HG03469 (cell line): ENCODE measurements at regions not wholly inside any gene's neighbourhood (a gene's known extent, or its start where the extent isn't known, plus 50 kb on each side); places are given as distances from the start of the nearest gene placed in this dataset.
"Not testable (repeated sequence)": the region's sequence is repeated elsewhere in the genome, so short reads cannot be mapped to it uniquely, and the experiment has no call there.

ENCODE experiments used
- ATAC-seq: cut with Tn5 transposase; IDR thresholded peaks from one replicate; pipeline ENCODE4 v1.9.1; 2021; ENCODE audit warnings: mild to moderate bottlenecking, moderate library complexity, moderate number of reproducible peaks; ENCODE audit not compliant: unreplicated experiment

GRCh38 chr7:39758234-39758970, 135.0 kb downstream of the RALA start:
- ATAC-seq, result no peak

- ATAC-seq, result no peak
These were observed 138.1 kb downstream of the RALA start for GRCh38 chr7:39761449-39761848.

- ATAC-seq, result not testable (repeated sequence)
These were observed 139.1 kb downstream of the RALA start for GRCh38 chr7:39762466-39762865.

- not testable (repeated sequence) for ATAC-seq
These were observed 139.5 kb downstream of the RALA start for GRCh38 chr7:39762881-39763280.

GRCh38 chr7:39765833-39766232, 142.5 kb downstream of the RALA start:
- ATAC-seq, result not testable (repeated sequence)

GRCh38 chr7:39768439-39768838, 145.1 kb downstream of the RALA start:
- ATAC-seq, result not testable (repeated sequence)

GRCh38 chr7:39774341-39774851, 151.0 kb downstream of the RALA start:
- not testable (repeated sequence) for ATAC-seq

- ATAC-seq, result not testable (repeated sequence)
These were observed 158.2 kb downstream of the RALA start for GRCh38 chr7:39781557-39781956.

- not testable (repeated sequence) for ATAC-seq
These were observed 163.1 kb downstream of the RALA start for GRCh38 chr7:39786440-39786839.

GRCh38 chr7:39791035-39791434, 159.0 kb upstream of the CDK13 start:
- ATAC-seq, result not testable (repeated sequence)

- not testable (repeated sequence) for ATAC-seq
These were observed 158.1 kb upstream of the CDK13 start for GRCh38 chr7:39791911-39792310.

- not testable (repeated sequence) for ATAC-seq
These were observed 157.0 kb upstream of the CDK13 start for GRCh38 chr7:39793026-39793425.

GRCh38 chr7:39793851-39794250, 156.2 kb upstream of the CDK13 start:
- ATAC-seq, result not testable (repeated sequence)

- ATAC-seq, result not testable (repeated sequence)
These were observed 153.1 kb upstream of the CDK13 start for GRCh38 chr7:39796947-39797346.

GRCh38 chr7:39798077-39798476, 152.0 kb upstream of the CDK13 start:
- ATAC-seq, result not testable (repeated sequence)

GRCh38 chr7:39808796-39809481, 141.1 kb upstream of the CDK13 start:
- no peak for ATAC-seq

GRCh38 chr7:39810204-39810642, 139.8 kb upstream of the CDK13 start:
- ATAC-seq, result no peak

- no peak for ATAC-seq
These were observed 139.3 kb upstream of the CDK13 start for GRCh38 chr7:39810710-39811109.

GRCh38 chr7:39811161-39811614, 138.9 kb upstream of the CDK13 start:
- no peak for ATAC-seq

GRCh38 chr7:39816462-39817060, 133.5 kb upstream of the CDK13 start:
- no peak for ATAC-seq

- ATAC-seq, result no peak
These were observed 130.5 kb upstream of the CDK13 start for GRCh38 chr7:39819514-39819913.
